ENCODE measurements at regions not wholly inside any gene's neighbourhood (a gene's known extent, or its start where the extent isn't known, plus 50 kb on each side); places are given as distances from the start of the nearest gene placed in this dataset.

GRCh38 chr10:78899996-78900714, 168.6 kb upstream of the ZMIZ1 start:
- no peak for DNase-seq

DNA sequence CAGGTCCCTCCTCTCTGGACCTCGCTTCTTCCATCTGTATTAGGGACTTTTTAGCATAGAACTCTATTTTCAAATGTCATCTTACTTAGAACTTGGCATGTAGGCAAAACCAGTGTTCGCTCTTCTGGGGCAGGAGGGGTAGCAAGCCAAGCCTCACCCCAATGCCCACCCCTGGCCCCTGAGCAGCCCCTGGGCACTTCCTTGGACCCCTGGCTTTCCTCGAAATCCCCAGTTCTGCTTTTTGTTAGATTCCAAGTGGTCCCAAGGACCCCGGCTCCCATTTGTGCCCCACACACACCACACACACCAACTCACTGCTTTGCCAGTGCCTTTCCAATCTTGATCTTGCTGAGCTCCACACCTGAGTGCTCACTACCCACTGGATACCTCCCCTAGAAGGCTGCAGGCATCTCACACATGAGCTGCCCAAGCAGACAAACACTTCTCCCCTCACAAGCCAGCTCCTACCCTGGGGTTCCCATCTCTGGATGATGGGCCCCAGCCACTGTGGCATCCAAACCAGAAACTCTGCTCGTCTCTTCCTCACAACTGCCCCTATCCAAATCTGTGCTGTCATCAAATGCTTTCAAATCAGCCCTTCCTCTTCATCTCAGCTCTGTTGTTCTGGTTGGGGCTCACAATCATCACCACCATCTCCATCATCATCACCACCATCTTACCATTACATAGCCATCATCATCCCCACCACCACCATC, 167.9 kb upstream of the ZMIZ1 start:
- no peak for DNase-seq

GRCh38 chr10:78901694-78902093, 167.1 kb upstream of the ZMIZ1 start:
- DNase-seq: no peak

DNA sequence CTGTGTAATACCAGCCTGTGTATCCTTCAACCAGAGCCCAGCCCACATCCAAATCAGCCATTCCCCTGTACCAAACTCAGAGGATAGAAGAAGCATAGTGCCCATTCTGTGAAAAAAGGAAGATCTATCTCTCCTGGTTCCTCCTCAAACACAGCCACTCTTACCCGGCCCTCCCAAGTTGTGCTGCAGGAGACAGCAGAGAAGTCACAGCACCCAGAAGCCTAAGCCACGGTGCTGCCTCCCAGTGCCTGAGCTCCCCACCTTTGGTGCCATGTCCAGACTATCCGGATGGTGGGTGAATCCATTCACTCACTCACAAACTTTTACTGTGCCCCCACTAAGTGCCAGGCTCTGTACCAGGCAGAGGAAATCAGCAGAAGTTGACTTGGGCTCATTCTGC, 166.0 kb upstream of the ZMIZ1 start:
- no peak for DNase-seq

DNA sequence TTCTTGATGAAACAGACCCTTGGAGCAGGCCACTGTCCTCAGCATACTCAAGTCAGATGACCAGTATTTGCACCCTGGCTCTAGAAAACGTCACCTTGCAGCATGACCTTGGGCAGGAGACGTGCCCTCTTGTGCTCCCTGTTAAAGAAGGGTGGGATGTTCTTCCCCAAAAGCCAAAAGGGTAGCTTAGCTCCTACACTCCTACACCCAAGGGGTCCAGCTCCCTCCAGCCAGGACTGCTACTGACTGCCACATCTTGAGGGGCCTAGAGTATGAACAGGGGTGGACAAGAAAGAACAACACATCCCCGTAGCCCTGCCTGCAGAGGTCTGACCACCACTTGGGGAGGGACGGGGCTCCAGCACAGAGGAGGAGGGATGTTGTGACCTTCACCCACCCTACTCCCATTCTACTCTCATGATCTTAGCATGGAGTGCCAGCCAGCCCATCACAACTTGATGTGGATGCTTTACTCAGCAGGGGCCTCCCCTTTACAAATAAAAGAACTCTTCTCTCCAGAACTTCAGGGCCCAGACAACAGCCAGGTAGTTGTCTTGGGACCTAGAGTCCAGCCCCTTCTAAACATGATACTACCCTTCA, 165.3 kb upstream of the ZMIZ1 start:
- DNase-seq: no peak

DNA sequence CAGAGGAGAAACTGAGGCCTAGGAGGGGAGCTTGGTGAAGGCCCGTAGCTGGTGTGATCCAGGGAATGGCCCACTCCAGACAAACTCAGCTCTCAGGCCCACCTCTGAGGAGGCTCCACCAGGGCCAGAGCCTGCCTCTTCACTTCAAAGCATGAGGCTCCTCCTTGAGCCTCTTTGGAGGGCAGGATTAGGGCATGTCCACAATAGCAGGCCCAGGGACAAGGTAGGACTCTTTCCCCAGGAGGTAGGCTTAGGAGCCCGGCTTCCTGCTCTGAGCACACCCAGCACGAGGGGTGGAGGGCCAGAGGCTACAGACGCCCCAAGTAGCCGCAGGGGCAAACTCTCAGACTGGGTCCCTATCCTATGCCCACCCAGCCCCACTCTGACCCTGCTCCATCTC, 164.6 kb upstream of the ZMIZ1 start:
- DNase-seq: no peak

DNA sequence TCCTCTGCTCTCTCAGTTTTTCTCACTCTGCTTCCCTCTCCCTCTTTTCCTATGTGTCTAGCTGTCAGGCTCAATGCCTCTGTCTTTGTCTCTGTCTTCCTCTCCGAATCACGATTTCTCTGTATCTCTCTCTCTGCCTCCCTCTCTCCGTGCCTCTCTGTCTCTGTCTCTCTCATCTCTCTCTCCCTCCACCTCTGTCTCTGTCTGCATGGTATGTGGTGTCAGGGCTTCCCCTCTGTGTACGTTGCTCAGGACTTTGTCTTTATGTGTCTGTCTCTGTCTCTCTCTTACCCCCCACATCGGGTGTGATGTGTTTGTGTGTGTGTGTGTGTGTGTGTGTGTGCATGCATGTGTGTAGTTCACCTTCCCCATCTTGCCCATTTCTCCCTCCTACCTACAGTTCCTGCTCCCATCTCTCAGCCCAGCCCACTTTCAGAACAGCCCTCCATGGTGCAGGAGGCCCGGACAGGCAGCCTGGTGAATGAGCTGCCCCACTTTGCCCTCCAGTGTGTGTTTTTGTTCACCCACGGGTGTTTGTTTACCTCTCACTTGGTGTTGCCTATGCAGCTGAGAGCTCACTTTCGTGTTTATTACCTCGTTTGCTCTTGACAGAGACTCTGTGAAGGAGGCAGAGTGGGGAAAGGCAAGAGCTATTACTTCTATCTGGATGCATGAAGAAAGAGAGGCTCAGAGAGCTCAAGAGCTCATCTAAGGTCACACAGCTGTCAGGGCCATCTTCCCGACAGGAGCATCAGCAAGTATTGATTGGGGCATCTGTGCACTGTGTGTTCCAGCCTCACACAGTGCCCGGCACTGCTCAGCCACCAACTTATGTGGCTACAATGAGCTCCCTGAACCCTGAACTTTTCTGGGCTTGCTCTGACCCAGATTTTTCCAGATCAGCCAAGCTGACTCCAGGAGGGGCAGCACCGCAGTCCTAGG, 163.5 kb upstream of the ZMIZ1 start:
- DNase-seq: no peak

DNA sequence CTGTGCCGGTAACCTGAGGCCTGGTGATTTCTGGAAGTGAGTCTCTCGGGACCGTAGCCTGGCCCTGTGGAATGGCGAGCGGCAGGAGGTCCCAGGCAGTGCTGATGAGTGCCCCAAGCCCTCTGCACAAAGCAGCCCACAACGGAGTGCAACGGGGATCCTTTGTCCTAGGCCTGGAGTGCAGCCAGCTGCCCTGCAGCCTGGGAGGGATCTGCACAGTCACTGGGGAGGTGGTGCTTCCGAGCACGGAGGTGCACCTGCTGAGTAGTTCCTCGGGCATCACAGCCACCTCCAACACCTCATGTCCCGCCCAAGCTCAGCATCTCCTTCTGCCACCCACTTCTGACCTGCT, 162.8 kb upstream of the ZMIZ1 start:
- DNase-seq: no peak

DNA sequence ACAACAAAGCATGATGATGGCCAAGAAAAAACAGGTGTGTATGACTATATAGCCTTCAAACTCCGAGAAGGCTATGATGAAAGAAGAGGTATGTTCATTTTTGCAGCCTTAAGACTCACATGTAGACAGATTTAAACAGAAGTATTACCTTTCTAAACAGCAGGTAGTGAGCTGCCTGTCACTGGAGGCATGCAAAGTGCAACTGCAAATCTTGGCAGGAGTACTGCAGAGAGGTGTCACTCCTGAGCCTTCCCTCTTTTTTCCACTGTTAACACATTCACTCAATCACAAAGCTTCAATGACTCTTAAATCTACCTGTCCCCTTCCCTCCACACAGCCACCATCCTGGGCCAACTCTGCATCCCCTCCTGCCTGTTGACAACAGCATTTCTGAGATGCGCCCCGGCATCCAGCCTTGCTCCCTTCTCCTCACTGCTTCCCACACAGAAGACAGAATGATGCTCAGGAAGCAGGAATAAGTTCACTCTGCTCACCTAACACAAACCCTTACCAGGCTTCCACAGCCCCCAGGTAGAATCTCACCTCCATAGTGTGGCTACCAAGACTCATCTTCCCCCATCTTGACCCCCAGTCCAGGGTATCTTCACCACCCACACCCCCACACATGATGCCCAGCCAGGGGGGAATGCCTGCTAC, 161.9 kb upstream of the ZMIZ1 start:
- DNase-seq: no peak

- no peak for DNase-seq
Observed at GRCh38 chr10:78907551-78908211, 161.1 kb upstream of the ZMIZ1 start.

DNA sequence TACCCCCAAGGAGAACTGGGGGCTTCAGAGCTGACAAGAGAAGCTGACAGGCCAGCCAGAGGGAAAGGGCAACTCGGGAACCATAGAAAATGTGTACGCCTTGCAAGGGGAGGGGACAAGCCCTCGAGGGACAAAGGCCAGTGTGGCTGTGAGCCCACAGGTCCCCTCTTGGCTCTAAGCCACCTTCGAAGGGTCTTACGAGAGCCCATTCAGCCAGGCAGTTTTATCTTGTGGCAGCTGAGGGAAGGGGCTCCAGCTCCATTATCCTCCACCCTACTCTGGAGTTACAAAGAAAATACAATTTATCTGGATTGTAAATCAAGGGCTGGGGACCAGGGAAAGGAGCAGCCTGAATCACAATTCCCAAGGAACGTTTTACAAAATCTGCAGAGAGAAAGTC, 159.5 kb upstream of the ZMIZ1 start:
- no peak for DNase-seq

GRCh38 chr10:78910021-78910420, 158.7 kb upstream of the ZMIZ1 start:
- DNase-seq: no peak

GRCh38 chr10:78910476-78910875, 158.3 kb upstream of the ZMIZ1 start:
- no peak for DNase-seq

DNA sequence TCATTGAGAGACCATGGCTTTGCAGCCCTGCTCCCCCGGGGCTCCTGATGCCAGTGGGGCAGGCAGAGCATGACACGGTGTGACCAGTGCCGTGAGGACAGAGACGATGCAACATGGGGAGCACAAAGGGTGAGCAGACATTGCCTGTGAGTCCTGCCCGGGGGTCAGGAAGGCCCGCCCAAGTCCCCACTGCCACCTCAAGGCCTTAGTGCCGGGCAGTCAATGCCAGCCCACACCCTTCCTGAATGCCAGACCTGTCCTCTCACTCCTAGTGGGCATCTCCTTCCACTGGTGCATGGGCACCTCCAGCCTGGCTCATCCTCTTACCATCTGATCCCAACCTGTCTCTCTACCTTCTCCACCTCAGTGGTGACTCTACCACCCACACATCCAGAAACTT, 157.9 kb upstream of the ZMIZ1 start:
- DNase-seq: no peak

- no peak for DNase-seq
Observed at GRCh38 chr10:78911533-78912340, 157.0 kb upstream of the ZMIZ1 start.

DNA sequence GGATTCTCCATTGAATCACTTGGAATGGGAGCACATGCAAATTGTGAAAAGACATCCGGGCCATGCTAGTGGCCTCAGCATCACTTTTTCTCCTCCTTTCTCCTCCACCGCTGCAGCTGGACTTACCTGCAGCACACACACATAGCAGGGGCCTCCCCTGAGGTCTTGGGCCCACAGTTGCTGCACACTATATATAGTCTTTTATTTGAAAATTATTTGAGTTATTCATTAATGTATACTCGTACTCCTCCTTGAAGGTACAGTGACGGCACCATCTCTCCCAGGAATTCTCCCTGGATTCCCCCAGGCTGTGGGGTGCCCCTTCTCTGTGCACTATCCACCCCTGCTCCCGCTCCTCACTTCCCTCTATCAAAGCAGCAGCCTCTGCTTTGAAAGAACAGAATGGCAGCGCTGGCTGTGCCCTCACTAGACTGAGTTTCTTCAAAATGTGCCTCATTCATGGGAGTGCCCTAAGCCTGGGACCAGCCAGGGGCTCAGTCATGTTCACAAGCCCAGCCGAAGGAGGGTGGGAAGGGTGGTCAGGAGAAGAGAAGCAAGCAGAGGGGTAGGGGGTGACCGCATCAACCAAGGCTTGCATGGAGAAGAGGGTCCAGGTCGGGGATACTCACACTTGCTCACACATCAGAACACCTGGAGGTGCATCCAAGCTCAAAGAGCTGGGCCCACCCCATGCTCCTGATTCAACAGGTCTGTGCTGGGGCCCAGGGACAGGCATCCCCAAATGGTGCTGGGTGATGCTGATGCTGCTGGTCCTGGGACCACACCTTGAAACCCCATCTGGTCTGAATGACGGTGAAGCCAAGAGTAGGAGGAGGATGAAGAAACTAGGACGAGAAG, 156.2 kb upstream of the ZMIZ1 start:
- no peak for DNase-seq

GRCh38 chr10:78913219-78914059, 155.3 kb upstream of the ZMIZ1 start:
- DNase-seq: no peak

DNA sequence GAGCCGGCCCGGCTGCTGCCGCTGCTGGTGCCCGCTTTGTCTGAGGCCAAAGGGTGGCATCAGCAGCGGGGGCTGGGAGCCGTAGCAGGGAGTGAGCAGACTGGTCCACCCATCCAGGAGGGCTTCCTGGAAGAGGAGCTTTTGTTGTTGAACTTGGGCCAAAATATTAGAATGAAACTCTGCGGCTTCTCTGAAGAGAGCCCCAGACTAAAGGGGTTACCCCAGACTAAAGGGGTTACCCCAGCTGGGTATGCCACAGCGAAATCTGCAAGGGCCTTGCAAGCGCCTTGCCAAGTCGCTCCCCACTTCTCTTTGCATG, 154.7 kb upstream of the ZMIZ1 start:
- no peak for DNase-seq

- DNase-seq: no peak
Observed at GRCh38 chr10:78914502-78915189, 154.1 kb upstream of the ZMIZ1 start.

Measured in Kasumi-1 (cell line).